NCI-H524 treated with DMSO at 0.1 percent for 48 hours (cell line): ENCODE measurements at regions not wholly inside any gene's neighbourhood (a gene's known extent, or its start where the extent isn't known, plus 50 kb on each side); places are given as distances from the start of the nearest gene placed in this dataset.

Experiments
- DNase-seq: peaks from one replicate; lab custom pipeline; 2025; lab: John Stamatoyannopoulos, UW

GRCh38 chr2:181114021-181114420 lies 133.6 kb downstream of the UBE2E3 start:
- no peak for DNase-seq

- no peak for DNase-seq
Observed at GRCh38 chr2:181116261-181116660, 135.9 kb downstream of the UBE2E3 start.

- peak; percentile 37 for DNase-seq
Observed at GRCh38 chr2:181117206-181117925, 137.0 kb downstream of the UBE2E3 start.

- no peak for DNase-seq
Observed at GRCh38 chr2:181120625-181121024, 140.2 kb downstream of the UBE2E3 start.

- no peak for DNase-seq
Observed at GRCh38 chr2:181121996-181122395, 141.6 kb downstream of the UBE2E3 start.

- no peak for DNase-seq
Observed at GRCh38 chr2:181122601-181123000, 142.2 kb downstream of the UBE2E3 start.

GRCh38 chr2:181123798-181124231 lies 143.4 kb downstream of the UBE2E3 start:
- no peak for DNase-seq

- DNase-seq = no peak
Observed at GRCh38 chr2:181124497-181124896, 144.1 kb downstream of the UBE2E3 start.

GRCh38 chr2:181125359-181125758 lies 145.0 kb downstream of the UBE2E3 start:
- no peak for DNase-seq

GRCh38 chr2:181126311-181126868 lies 146.0 kb downstream of the UBE2E3 start:
- DNase-seq = no peak

GRCh38 chr2:181128199-181128598 lies 147.8 kb downstream of the UBE2E3 start:
- DNase-seq = no peak

GRCh38 chr2:181129364-181130056 lies 149.1 kb downstream of the UBE2E3 start:
- no peak for DNase-seq

- no peak for DNase-seq
Observed at GRCh38 chr2:181130686-181131085, 150.3 kb downstream of the UBE2E3 start.

- DNase-seq = no peak
Observed at GRCh38 chr2:181131584-181131983, 151.2 kb downstream of the UBE2E3 start.

- DNase-seq = no peak
Observed at GRCh38 chr2:181138816-181139215, 158.4 kb downstream of the UBE2E3 start.

- no peak for DNase-seq
Observed at GRCh38 chr2:181139831-181140230, 159.4 kb downstream of the UBE2E3 start.

GRCh38 chr2:181140414-181140813 lies 160.0 kb downstream of the UBE2E3 start:
- no peak for DNase-seq

GRCh38 chr2:181140928-181141327 lies 160.5 kb downstream of the UBE2E3 start:
- no peak for DNase-seq

GRCh38 chr2:181141676-181142075 lies 161.3 kb downstream of the UBE2E3 start:
- no peak for DNase-seq

- DNase-seq = no peak
Observed at GRCh38 chr2:181142514-181142913, 162.1 kb downstream of the UBE2E3 start.

GRCh38 chr2:181143790-181144300 lies 163.4 kb downstream of the UBE2E3 start:
- DNase-seq = no peak

- no peak for DNase-seq
Observed at GRCh38 chr2:181145645-181146044, 165.2 kb downstream of the UBE2E3 start.

GRCh38 chr2:181146171-181146570 lies 165.8 kb downstream of the UBE2E3 start:
- no peak for DNase-seq
